ENCODE measurements at regions not wholly inside any gene's neighbourhood (a gene's known extent, or its start where the extent isn't known, plus 50 kb on each side); places are given as distances from the start of the nearest gene placed in this dataset.

DNA sequence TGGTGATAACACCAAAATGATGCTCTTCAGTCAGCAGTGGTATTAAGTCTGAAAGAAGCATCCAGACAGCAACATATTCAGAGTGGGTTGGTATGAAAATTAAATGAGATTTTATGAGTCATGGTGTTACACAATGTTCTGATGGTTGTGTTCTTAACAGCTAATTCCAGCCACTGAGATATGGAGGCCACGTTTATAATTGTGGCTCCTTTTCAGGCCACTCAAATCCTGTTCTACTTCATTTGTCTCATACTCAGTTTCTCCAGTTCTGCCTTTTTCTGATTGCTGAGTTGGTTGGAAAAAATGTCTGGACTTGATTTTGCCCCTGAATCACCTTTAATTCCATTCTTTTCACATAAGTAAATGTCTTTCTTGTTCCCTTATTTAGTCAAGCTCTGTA is 162.7 kb upstream of the COL3A1 start:
- intact Hi-C loops (cut with micrococcal nuclease; ENCODE audit: unreplicated experiment), result no loop called here
- Histone ChIP-seq H3K4me1 (peaks cover 7% of the 10 kb centered on the region; the same call in 1 of the 2 replicates), H3K4me3 (ENCODE audit: low read depth, low read length) (no peak overlapping the region), H3K36me3 (ENCODE audit: control insufficient read depth, insufficient read depth, low read length) (no peaks in the 10 kb centered on the region), H3K27me3 (replicated peaks; ENCODE audit: control insufficient read depth, insufficient read depth, low read length) (no peaks in the 10 kb centered on the region), H3K9me3 (peaks cover 2% of the 10 kb centered on the region; the same call in 1 of the 2 replicates)
- H3K27me3 Mint-ChIP-seq (ENCODE audit: insufficient read depth, unreplicated experiment), result no peaks in the 10 kb centered on the region
- H3K9me3 Mint-ChIP-seq (ENCODE audit: unreplicated experiment), result no peaks in the 10 kb centered on the region
- DNase-seq, result no peak
- ChIA-PET CTCF (no interaction called here), POLR2A (no interaction called here)
- no peak overlapping the region for H3K27ac Mint-ChIP-seq (ENCODE audit: unreplicated experiment)
- no peak overlapping the region for H3K4me3 Mint-ChIP-seq (ENCODE audit: unreplicated experiment)
- H3K36me3 Mint-ChIP-seq (ENCODE audit: insufficient read depth, unreplicated experiment), result no peaks in the 10 kb centered on the region
- peaks cover 7% of the 10 kb centered on the region for H3K4me1 Mint-ChIP-seq (ENCODE audit: low read depth, unreplicated experiment)
- TF ChIP-seq, protein P1, sequence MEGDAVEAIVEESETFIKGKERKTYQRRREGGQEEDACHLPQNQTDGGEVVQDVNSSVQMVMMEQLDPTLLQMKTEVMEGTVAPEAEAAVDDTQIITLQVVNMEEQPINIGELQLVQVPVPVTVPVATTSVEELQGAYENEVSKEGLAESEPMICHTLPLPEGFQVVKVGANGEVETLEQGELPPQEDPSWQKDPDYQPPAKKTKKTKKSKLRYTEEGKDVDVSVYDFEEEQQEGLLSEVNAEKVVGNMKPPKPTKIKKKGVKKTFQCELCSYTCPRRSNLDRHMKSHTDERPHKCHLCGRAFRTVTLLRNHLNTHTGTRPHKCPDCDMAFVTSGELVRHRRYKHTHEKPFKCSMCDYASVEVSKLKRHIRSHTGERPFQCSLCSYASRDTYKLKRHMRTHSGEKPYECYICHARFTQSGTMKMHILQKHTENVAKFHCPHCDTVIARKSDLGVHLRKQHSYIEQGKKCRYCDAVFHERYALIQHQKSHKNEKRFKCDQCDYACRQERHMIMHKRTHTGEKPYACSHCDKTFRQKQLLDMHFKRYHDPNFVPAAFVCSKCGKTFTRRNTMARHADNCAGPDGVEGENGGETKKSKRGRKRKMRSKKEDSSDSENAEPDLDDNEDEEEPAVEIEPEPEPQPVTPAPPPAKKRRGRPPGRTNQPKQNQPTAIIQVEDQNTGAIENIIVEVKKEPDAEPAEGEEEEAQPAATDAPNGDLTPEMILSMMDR (IDR thresholded peaks at IDR 0.05; ENCODE audit: insufficient read depth in 1 of 2, low read depth in 1 of 2, low read length in 1 of 2, severe bottlenecking in 1 of 2, unreplicated experiment in 1 of 2), result no peak
- no TSS peak for BruUV-seq (replicated peaks)

DNA sequence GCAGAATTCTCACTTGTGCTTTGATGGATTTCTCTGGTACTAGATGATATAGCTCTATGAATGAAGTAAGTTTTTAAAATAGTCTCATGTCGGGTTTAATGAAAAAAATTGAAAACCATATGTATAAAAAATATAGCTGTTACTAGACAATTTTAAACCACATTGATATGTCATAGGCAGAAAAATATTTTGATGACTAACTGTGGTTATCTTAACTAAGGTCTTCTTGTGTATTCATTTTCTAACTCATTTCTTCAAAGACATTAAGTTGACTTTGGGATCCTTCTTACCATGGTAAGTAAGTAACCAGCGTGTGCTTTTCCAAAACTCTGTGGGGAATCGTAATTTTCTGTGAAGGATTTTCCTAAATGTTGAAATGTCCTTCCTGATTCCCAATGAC is 160.9 kb upstream of the COL3A1 start:
- H3K36me3 Mint-ChIP-seq (ENCODE audit: insufficient read depth, unreplicated experiment), result no peaks in the 10 kb centered on the region
- no peak overlapping the region for H3K4me3 ChIP-seq (ENCODE audit: low read depth, low read length)
- DNase-seq, result no peak
- no peaks in the 10 kb centered on the region for H3K9me3 Mint-ChIP-seq (ENCODE audit: unreplicated experiment)
- intact Hi-C loops (cut with micrococcal nuclease; ENCODE audit: unreplicated experiment), result no loop called here
- H3K4me1 ChIP-seq, result peaks cover 11% of the 10 kb centered on the region
- no peak overlapping the region for H3K27ac Mint-ChIP-seq (ENCODE audit: unreplicated experiment)
- no peaks in the 10 kb centered on the region for H3K27me3 ChIP-seq (replicated peaks; ENCODE audit: control insufficient read depth, insufficient read depth, low read length)
- BruUV-seq (replicated peaks), result no TSS peak
- H3K27me3 Mint-ChIP-seq (ENCODE audit: insufficient read depth, unreplicated experiment), result no peaks in the 10 kb centered on the region
- ChIA-PET POLR2A (no interaction called here), CTCF (no interaction called here)
- H3K4me1 Mint-ChIP-seq (ENCODE audit: low read depth, unreplicated experiment), result peaks cover 8% of the 10 kb centered on the region
- no peaks in the 10 kb centered on the region for H3K36me3 ChIP-seq (ENCODE audit: control insufficient read depth, insufficient read depth, low read length)
- TF ChIP-seq, protein P1 (IDR thresholded peaks at IDR 0.05; ENCODE audit: insufficient read depth in 1 of 2, low read depth in 1 of 2, low read length in 1 of 2, severe bottlenecking in 1 of 2, unreplicated experiment in 1 of 2), result no peak
- peaks cover 3% of the 10 kb centered on the region; the same call in 1 of the 2 replicates for H3K9me3 ChIP-seq
- no peak overlapping the region for H3K4me3 Mint-ChIP-seq (ENCODE audit: unreplicated experiment)

DNA sequence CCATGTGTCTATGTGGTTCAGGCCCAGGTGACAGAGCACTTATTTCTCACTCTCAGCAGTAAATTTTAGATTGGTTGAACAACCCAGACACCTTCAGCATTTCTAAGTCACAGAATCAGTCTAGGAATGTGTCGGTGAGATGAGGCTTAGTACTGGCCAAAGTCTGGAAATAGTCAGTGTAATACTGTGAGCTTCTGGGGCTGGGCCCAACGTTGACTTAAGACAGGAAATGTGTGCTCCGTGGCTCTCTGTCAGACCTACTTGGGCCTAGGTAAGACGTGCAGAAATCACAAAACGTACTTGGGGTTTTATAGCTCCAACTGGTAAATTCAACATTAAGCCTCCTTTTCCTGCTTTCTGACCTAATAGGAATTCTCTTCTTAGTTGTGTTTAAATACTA is 160.3 kb upstream of the COL3A1 start:
- CTCF ChIA-PET, result no interaction called here
- Histone ChIP-seq H3K4me3 (ENCODE audit: low read depth, low read length) (no peak overlapping the region), H3K27me3 (replicated peaks; ENCODE audit: control insufficient read depth, insufficient read depth, low read length) (no peaks in the 10 kb centered on the region), H3K9me3 (peaks cover 5% of the 10 kb centered on the region; the same call in 1 of the 2 replicates), H3K4me1 (peaks cover 16% of the 10 kb centered on the region), H3K36me3 (ENCODE audit: control insufficient read depth, insufficient read depth, low read length) (no peaks in the 10 kb centered on the region)
- intact Hi-C loops (cut with micrococcal nuclease; ENCODE audit: unreplicated experiment), result no loop called here
- no peaks in the 10 kb centered on the region for H3K27me3 Mint-ChIP-seq (ENCODE audit: insufficient read depth, unreplicated experiment)
- H3K4me3 Mint-ChIP-seq (ENCODE audit: unreplicated experiment), result no peak overlapping the region
- no TSS peak for BruUV-seq (replicated peaks)
- H3K36me3 Mint-ChIP-seq (ENCODE audit: insufficient read depth, unreplicated experiment), result no peaks in the 10 kb centered on the region
- no peaks in the 10 kb centered on the region for H3K9me3 Mint-ChIP-seq (ENCODE audit: unreplicated experiment)
- H3K4me1 Mint-ChIP-seq (ENCODE audit: low read depth, unreplicated experiment), result peaks cover 14% of the 10 kb centered on the region
- TF ChIP-seq, protein P1 (IDR thresholded peaks at IDR 0.05; ENCODE audit: insufficient read depth in 1 of 2, low read depth in 1 of 2, low read length in 1 of 2, severe bottlenecking in 1 of 2, unreplicated experiment in 1 of 2), result no peak
- POLR2A ChIA-PET, result no interaction called here
- peak in 1 of 2 experiments; percentile 24 for DNase-seq
- H3K27ac Mint-ChIP-seq (ENCODE audit: unreplicated experiment), result peak overlapping the region; percentile 16

Data from Caco-2 (cell line).